Liver (tissue), 7 donors: ENCODE measurements at regions not wholly inside any gene's neighbourhood (a gene's known extent, or its start where the extent isn't known, plus 50 kb on each side); places are given as distances from the start of the nearest gene placed in this dataset.

Experiments
- DNase-seq: peaks from one replicate; pipeline ENCODE4 v3.0.0-alpha.2; 2017; ENCODE audit warnings: low spot score
- H3K27ac ChIP-seq, 2 donors: one replicate each; pipeline ENCODE4 v1.7.0; 2013; ENCODE audit warnings: inconsistent platforms in 2 of 2, low read length in 2 of 2, control low read depth in 1 of 2, low read depth in 1 of 2, mild to moderate bottlenecking in 1 of 2
- H3K27me3 ChIP-seq, 4 donors: one replicate each; pipeline versions ENCODE4 v1.6.1 to v1.7.0; 2013; ENCODE audit warnings: low read length in 3 of 4, inconsistent platforms in 1 of 4, mild to moderate bottlenecking in 1 of 4, moderate library complexity in 1 of 4; ENCODE audit not compliant: control insufficient read depth in 4 of 4, insufficient read depth in 4 of 4
- H3K36me3 ChIP-seq, 4 donors: one replicate each; pipeline versions ENCODE4 v1.6.1 to v1.7.0; 2013; ENCODE audit warnings: low read length in 3 of 4, mild to moderate bottlenecking in 3 of 4, low read depth in 1 of 4, moderate library complexity in 1 of 4; ENCODE audit not compliant: control insufficient read depth in 4 of 4, insufficient read depth in 3 of 4
- H3K4me1 ChIP-seq, 4 donors: one replicate each; pipeline versions ENCODE4 v1.6.1 to v1.7.0; 2013; ENCODE audit warnings: low read length in 3 of 4, mild to moderate bottlenecking in 3 of 4, moderate library complexity in 1 of 4; ENCODE audit not compliant: control insufficient read depth in 4 of 4, insufficient read depth in 4 of 4
- H3K4me3 ChIP-seq, 3 donors: one replicate each; pipeline versions ENCODE4 v1.6.1 to v1.7.0; 2013; ENCODE audit warnings: low read length in 3 of 3, control low read depth in 1 of 3, low read depth in 1 of 3, mild to moderate bottlenecking in 1 of 3
- H3K9ac ChIP-seq, 2 donors: one replicate each; pipeline ENCODE4 v1.7.0; 2013; ENCODE audit warnings: low read length in 2 of 2, mild to moderate bottlenecking in 2 of 2, moderate library complexity in 2 of 2, control low read depth in 1 of 2, low read depth in 1 of 2
- H3K9me3 ChIP-seq, 4 donors: one replicate each; pipeline versions ENCODE4 v1.6.1 to v1.7.0; 2013; ENCODE audit warnings: low read length in 3 of 4; ENCODE audit not compliant: control insufficient read depth in 4 of 4
- EGR1 ChIP-seq, 2 donors: IDR thresholded peaks; 2 replicates each; pipeline ENCODE4 v1.6.1; 2016 to 2018; ENCODE audit warnings: antibody characterized with exemption in 2 of 2, low read depth in 2 of 2
- FOXA1 ChIP-seq: IDR thresholded peaks from 2 replicates; pipeline ENCODE4 v1.6.1; 2016; ENCODE audit warnings: antibody characterized with exemption
- FOXA2 ChIP-seq: IDR thresholded peaks from 2 replicates; pipeline ENCODE4 v1.6.1; 2016; ENCODE audit warnings: antibody characterized with exemption
- GABPA ChIP-seq, 2 donors: IDR thresholded peaks in 1 of 2; conservative IDR thresholded peaks in 1 of 2; 2 replicates each; pipeline ENCODE4 v1.6.1; 2016; ENCODE audit warnings: antibody characterized with exemption in 2 of 2, mild to moderate bottlenecking in 1 of 2, moderate library complexity in 1 of 2
- HNF4A ChIP-seq, 2 donors: conservative IDR thresholded peaks; 2 replicates each; pipeline ENCODE4 v1.6.1; 2016; ENCODE audit warnings: antibody characterized with exemption in 2 of 2, mild to moderate bottlenecking in 2 of 2
- JUND ChIP-seq, 2 donors: IDR thresholded peaks; 2 replicates each; pipeline ENCODE4 v1.6.1; 2016; ENCODE audit warnings: antibody characterized with exemption in 2 of 2
- NR2F2 ChIP-seq: IDR thresholded peaks from 2 replicates; pipeline ENCODE4 v1.6.1; 2016; ENCODE audit warnings: antibody characterized with exemption
- RXRA ChIP-seq, 2 donors: IDR thresholded peaks; 2 replicates each; pipeline ENCODE4 v1.6.1; 2017 to 2018; ENCODE audit warnings: antibody characterized with exemption in 2 of 2, mild to moderate bottlenecking in 1 of 2
- WGBS: extraction: QIAGEN DNeasy Blood & Tissue Kit; methylation state at CpG from one replicate; pipeline ENCODE4 v1.1.7; 2013; 5-methylcytosine and 5-hydroxymethylcytosine counted together
- TF ChIP-seq, protein P1 (sequence below): IDR thresholded peaks from 2 replicates; pipeline ENCODE4 v1.6.1; 2016; ENCODE audit warnings: antibody characterized with exemption, mild to moderate bottlenecking
- TF ChIP-seq, protein P2 (sequence below): IDR thresholded peaks from 2 replicates; pipeline ENCODE4 v1.6.1; 2016; ENCODE audit warnings: antibody characterized with exemption
- TF ChIP-seq, protein P3 (sequence below): IDR thresholded peaks from 2 replicates; pipeline ENCODE4 v1.6.1; 2016; ENCODE audit warnings: antibody characterized with exemption
- donor health status: healthy.
- donor health status: healthy.
- donor health status: healthy.
- donor health status: healthy.

DNA sequence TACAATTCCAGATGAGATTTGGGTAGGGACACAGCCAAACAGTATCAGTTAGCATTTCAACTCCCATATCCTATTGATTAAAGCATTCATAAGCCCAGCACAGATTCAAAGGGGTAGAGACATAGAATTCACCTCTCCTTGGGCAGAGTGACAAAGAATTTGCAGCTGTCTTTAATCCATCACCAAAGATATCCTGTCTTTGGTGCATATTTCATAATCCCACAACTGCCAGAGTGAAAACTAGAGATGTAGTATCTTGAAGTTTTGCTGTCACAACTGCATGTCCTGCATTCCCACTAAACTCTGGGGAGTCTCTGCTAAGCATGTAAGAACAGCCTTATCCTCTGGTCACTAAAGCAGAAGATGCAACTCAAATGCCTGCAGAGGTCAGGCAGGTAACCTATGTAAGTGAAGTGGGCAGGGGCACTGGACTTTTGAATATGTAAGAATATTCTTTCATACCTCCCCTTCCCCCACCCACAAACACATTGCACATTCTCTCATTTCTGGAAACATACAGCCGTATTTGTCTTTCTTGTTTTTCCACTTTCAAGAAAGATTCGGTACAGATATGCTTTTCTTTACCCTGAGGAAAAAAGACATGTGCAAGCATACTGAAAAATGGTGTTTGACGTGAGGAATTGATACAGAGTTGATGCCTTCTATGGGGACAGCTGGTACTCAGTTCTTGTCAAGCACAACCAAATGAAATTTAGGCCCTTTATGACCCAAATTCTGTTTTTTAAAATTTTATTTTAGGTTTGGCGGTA, 283.1 kb downstream of the SP3 start:
- no peak overlapping the region for H3K9ac ChIP-seq
- no peak overlapping the region for H3K27ac ChIP-seq
- H3K4me1 ChIP-seq: no peaks in the 10 kb centered on the region
- TF ChIP-seq HNF4A (conservative IDR thresholded peaks at IDR 0.05) (no peak), GABPA (IDR thresholded peaks at IDR 0.05 in 1 of 2, conservative IDR thresholded peaks at IDR 0.05 in 1 of 2) (no peak), FOXA1 (no peak), JUND (IDR thresholded peaks at IDR 0.05) (no peak), EGR1 (IDR thresholded peaks at IDR 0.05; ENCODE audit: low read depth in 2 of 2) (no peak), FOXA2 (no peak), RXRA (IDR thresholded peaks at IDR 0.05) (no peak)
- TF ChIP-seq, protein P1, sequence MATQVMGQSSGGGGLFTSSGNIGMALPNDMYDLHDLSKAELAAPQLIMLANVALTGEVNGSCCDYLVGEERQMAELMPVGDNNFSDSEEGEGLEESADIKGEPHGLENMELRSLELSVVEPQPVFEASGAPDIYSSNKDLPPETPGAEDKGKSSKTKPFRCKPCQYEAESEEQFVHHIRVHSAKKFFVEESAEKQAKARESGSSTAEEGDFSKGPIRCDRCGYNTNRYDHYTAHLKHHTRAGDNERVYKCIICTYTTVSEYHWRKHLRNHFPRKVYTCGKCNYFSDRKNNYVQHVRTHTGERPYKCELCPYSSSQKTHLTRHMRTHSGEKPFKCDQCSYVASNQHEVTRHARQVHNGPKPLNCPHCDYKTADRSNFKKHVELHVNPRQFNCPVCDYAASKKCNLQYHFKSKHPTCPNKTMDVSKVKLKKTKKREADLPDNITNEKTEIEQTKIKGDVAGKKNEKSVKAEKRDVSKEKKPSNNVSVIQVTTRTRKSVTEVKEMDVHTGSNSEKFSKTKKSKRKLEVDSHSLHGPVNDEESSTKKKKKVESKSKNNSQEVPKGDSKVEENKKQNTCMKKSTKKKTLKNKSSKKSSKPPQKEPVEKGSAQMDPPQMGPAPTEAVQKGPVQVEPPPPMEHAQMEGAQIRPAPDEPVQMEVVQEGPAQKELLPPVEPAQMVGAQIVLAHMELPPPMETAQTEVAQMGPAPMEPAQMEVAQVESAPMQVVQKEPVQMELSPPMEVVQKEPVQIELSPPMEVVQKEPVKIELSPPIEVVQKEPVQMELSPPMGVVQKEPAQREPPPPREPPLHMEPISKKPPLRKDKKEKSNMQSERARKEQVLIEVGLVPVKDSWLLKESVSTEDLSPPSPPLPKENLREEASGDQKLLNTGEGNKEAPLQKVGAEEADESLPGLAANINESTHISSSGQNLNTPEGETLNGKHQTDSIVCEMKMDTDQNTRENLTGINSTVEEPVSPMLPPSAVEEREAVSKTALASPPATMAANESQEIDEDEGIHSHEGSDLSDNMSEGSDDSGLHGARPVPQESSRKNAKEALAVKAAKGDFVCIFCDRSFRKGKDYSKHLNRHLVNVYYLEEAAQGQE: no peak
- TF ChIP-seq, protein P2, sequence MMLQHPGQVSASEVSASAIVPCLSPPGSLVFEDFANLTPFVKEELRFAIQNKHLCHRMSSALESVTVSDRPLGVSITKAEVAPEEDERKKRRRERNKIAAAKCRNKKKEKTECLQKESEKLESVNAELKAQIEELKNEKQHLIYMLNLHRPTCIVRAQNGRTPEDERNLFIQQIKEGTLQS: no peak
- TF ChIP-seq, protein P3, sequence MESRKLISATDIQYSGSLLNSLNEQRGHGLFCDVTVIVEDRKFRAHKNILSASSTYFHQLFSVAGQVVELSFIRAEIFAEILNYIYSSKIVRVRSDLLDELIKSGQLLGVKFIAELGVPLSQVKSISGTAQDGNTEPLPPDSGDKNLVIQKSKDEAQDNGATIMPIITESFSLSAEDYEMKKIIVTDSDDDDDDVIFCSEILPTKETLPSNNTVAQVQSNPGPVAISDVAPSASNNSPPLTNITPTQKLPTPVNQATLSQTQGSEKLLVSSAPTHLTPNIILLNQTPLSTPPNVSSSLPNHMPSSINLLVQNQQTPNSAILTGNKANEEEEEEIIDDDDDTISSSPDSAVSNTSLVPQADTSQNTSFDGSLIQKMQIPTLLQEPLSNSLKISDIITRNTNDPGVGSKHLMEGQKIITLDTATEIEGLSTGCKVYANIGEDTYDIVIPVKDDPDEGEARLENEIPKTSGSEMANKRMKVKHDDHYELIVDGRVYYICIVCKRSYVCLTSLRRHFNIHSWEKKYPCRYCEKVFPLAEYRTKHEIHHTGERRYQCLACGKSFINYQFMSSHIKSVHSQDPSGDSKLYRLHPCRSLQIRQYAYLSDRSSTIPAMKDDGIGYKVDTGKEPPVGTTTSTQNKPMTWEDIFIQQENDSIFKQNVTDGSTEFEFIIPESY: no peak
- H3K27me3 ChIP-seq: peaks cover 0 to under 1% (median 0%) of the 10 kb centered on the region in 4 donors
- no peak for DNase-seq
- WGBS: 88% methylated on average over 4 of the region's 4 CpGs
- H3K36me3 ChIP-seq: no peaks in the 10 kb centered on the region
- H3K9me3 ChIP-seq: peaks cover 0 to 13% (median 4%) of the 10 kb centered on the region in 4 donors
- H3K4me3 ChIP-seq: no peak overlapping the region

DNA sequence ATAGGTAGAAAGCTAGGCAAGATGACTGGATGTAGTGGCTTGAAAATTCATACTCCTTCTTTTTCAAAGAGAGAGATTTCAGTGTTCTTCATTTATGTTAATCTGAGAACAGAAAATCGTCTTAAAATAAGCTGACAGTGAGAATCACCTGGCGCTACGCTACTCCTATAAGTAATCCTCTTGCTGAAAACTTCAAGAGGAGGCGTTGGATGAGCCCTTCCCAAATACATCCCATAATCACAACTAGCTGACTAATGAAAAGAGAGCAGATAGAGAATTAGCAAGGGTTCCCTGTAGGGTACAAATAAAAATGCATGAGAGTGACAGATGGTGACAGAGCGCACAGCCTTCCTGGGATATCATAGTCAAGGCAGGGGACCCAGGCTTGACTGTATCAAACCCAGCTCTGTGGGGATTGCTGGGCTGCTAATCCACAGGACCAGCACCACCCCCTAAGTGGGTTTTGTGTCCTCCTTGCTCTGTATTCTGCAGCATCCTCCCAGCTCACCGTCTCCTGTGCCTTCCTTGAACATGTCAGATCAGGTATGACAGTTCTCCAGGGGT, 280.2 kb downstream of the SP3 start:
- TF ChIP-seq NR2F2: no peak
- TF ChIP-seq, protein P2: no peak
- H3K4me1 ChIP-seq: no peaks in the 10 kb centered on the region
- WGBS: 90% methylated on average over 6 of the region's 6 CpGs
- H3K9me3 ChIP-seq: peaks cover 0 to 13% (median 4%) of the 10 kb centered on the region in 4 donors
- no peak overlapping the region for H3K4me3 ChIP-seq
- no peak overlapping the region for H3K27ac ChIP-seq
- H3K9ac ChIP-seq: no peak overlapping the region
- no peaks in the 10 kb centered on the region for H3K36me3 ChIP-seq
- no peak for DNase-seq
- no peaks in the 10 kb centered on the region for H3K27me3 ChIP-seq
